Astrocyte (in vitro differentiated cells and primary cell): ENCODE measurements at regions not wholly inside any gene's neighbourhood (a gene's known extent, or its start where the extent isn't known, plus 50 kb on each side); places are given as distances from the start of the nearest gene placed in this dataset.

ENCODE experiments used
- DNase-seq: peaks from one replicate; pipeline ENCODE4 v3.0.0-alpha.2; 2010; ENCODE audit warnings: low read depth
- FAIRE-seq: peaks from 2 replicates; lab custom pipeline; 2011; peaks lifted over from hg19 to GRCh38; lab: Jason Lieb, UNC
- H2AFZ ChIP-seq: 2 replicates; pipeline ENCODE4 v1.6.0; 2012; ENCODE audit warnings: low read depth, low read length, inconsistent platforms
- H3K27ac ChIP-seq: 2 replicates; pipeline ENCODE4 v1.5.1; 2011; ENCODE audit warnings: low read depth, low read length, inconsistent platforms
- H3K27me3 ChIP-seq: 2 replicates; pipeline ENCODE4 v1.6.0; 2011; ENCODE audit warnings: low read length, inconsistent platforms; ENCODE audit not compliant: insufficient read depth
- H3K36me3 ChIP-seq: 2 replicates; pipeline ENCODE4 v1.5.1; 2011; ENCODE audit warnings: low read length, inconsistent platforms; ENCODE audit not compliant: insufficient read depth
- H3K4me1 ChIP-seq: 2 replicates; pipeline ENCODE4 v1.5.1; 2011; ENCODE audit warnings: low read length, inconsistent platforms; ENCODE audit not compliant: insufficient read depth
- H3K4me2 ChIP-seq: 2 replicates; pipeline ENCODE4 v1.6.0; 2012; ENCODE audit warnings: low read length, inconsistent platforms
- H3K4me3 ChIP-seq: 2 replicates; pipeline ENCODE4 v1.5.1; 2011; ENCODE audit warnings: low read depth, mild to moderate bottlenecking, low read length, inconsistent platforms; ENCODE audit not compliant: insufficient read depth
- H3K79me2 ChIP-seq: 2 replicates; pipeline ENCODE4 v1.6.0; 2012; ENCODE audit warnings: mild to moderate bottlenecking, low read length, inconsistent platforms; ENCODE audit not compliant: insufficient read depth
- H3K9ac ChIP-seq: 2 replicates; pipeline ENCODE4 v1.6.0; 2012; ENCODE audit warnings: mild to moderate bottlenecking, low read length, inconsistent platforms
- H3K9me3 ChIP-seq: 2 replicates; pipeline ENCODE4 v1.5.1; 2012; ENCODE audit warnings: low read depth, mild to moderate bottlenecking, low read length, inconsistent platforms; ENCODE audit not compliant: insufficient read depth
- H4K20me1 ChIP-seq: 2 replicates; pipeline ENCODE4 v1.6.0; 2012; ENCODE audit warnings: low read length, inconsistent platforms; ENCODE audit not compliant: insufficient read depth
- H3K27ac Mint-ChIP-seq: one replicate; pipeline ENCODE4 v1.8.0; 2021; ENCODE audit warnings: mild to moderate bottlenecking, mixed read lengths; ENCODE audit not compliant: unreplicated experiment
- H3K27me3 Mint-ChIP-seq: one replicate; pipeline ENCODE4 v1.8.0; 2021; ENCODE audit warnings: low read depth, mixed read lengths; ENCODE audit not compliant: unreplicated experiment
- H3K36me3 Mint-ChIP-seq: one replicate; pipeline ENCODE4 v1.8.0; 2021; ENCODE audit warnings: low read depth, mixed read lengths; ENCODE audit not compliant: unreplicated experiment
- H3K4me1 Mint-ChIP-seq: one replicate; pipeline ENCODE4 v1.8.0; 2021; ENCODE audit warnings: low read depth, mixed read lengths; ENCODE audit not compliant: unreplicated experiment
- H3K4me3 Mint-ChIP-seq: one replicate; pipeline ENCODE4 v1.8.0; 2021; ENCODE audit warnings: mild to moderate bottlenecking, moderate library complexity, mixed read lengths; ENCODE audit not compliant: unreplicated experiment
- H3K9me3 Mint-ChIP-seq: one replicate; pipeline ENCODE4 v1.8.0; 2021; ENCODE audit warnings: mild to moderate bottlenecking, mixed read lengths; ENCODE audit not compliant: unreplicated experiment
- CTCF ChIP-seq: IDR thresholded peaks from 2 replicates; pipeline ENCODE4 v1.5.1; 2011; ENCODE audit warnings: low read depth, mild to moderate bottlenecking, inconsistent platforms, low read length, moderate library complexity; ENCODE audit not compliant: insufficient read depth
- EZH2 ChIP-seq: IDR thresholded peaks from 2 replicates; pipeline ENCODE4 v1.6.1; 2012; ENCODE audit warnings: mild to moderate bottlenecking, low read length, inconsistent platforms; ENCODE audit not compliant: insufficient read depth

- H3K4me3 ChIP-seq = peak overlapping the region; percentile 16
- H3K4me1 Mint-ChIP-seq = peaks cover 2% of the 10 kb centered on the region
- H3K4me2 ChIP-seq = peak overlapping the region; percentile 75
- no peaks in the 10 kb centered on the region for H4K20me1 ChIP-seq
- peak overlapping the region; percentile 82 for H3K9ac ChIP-seq
- TF ChIP-seq EZH2 = no peak
- no peak for TF ChIP-seq CTCF
- FAIRE-seq (peak; percentile 26), DNase-seq (peak; percentile 86)
- peaks cover 9% of the 10 kb centered on the region for H3K9me3 Mint-ChIP-seq
- H3K27me3 ChIP-seq = no peaks in the 10 kb centered on the region
- no peak overlapping the region for H3K27ac Mint-ChIP-seq
- H3K27ac ChIP-seq = peak overlapping the region; percentile 95
- peaks cover 19% of the 10 kb centered on the region for H3K4me1 ChIP-seq
- H3K4me3 Mint-ChIP-seq = no peak overlapping the region
- peaks cover under 1% of the 10 kb centered on the region for H3K27me3 Mint-ChIP-seq
- H2AFZ ChIP-seq = peak overlapping the region; percentile 39
- H3K79me2 ChIP-seq = no peaks in the 10 kb centered on the region
- no peaks in the 10 kb centered on the region for H3K36me3 Mint-ChIP-seq
- no peaks in the 10 kb centered on the region for H3K36me3 ChIP-seq
- peaks cover 3% of the 10 kb centered on the region for H3K9me3 ChIP-seq
These were observed 241.6 kb upstream of the SALL1 start for GRCh38 chr16:51392521-51393187.

- Histone ChIP-seq H3K79me2 (no peaks in the 10 kb centered on the region), H3K4me1 (peaks cover 19% of the 10 kb centered on the region), H2AFZ (peak overlapping the region; percentile 68), H4K20me1 (no peaks in the 10 kb centered on the region), H3K9ac (peak overlapping the region; percentile 82), H3K36me3 (no peaks in the 10 kb centered on the region), H3K4me3 (no peak overlapping the region), H3K27ac (peak overlapping the region; percentile 95), H3K4me2 (peak overlapping the region; percentile 75), H3K27me3 (no peaks in the 10 kb centered on the region), H3K9me3 (peaks cover 3% of the 10 kb centered on the region)
- peaks cover 2% of the 10 kb centered on the region for H3K4me1 Mint-ChIP-seq
- DNase-seq (no peak), FAIRE-seq (no peak)
- H3K36me3 Mint-ChIP-seq = no peaks in the 10 kb centered on the region
- no peaks in the 10 kb centered on the region for H3K27me3 Mint-ChIP-seq
- TF ChIP-seq CTCF (no peak), EZH2 (no peak)
- no peak overlapping the region for H3K4me3 Mint-ChIP-seq
- H3K9me3 Mint-ChIP-seq = peaks cover 8% of the 10 kb centered on the region
- no peak overlapping the region for H3K27ac Mint-ChIP-seq
These were observed 240.9 kb upstream of the SALL1 start for GRCh38 chr16:51391798-51392511.

GRCh38 chr16:51390877-51391276, 239.8 kb upstream of the SALL1 start:
- TF ChIP-seq CTCF = no peak
- TF ChIP-seq EZH2 = no peak
- peaks cover 3% of the 10 kb centered on the region for H3K9me3 ChIP-seq
- H3K27ac ChIP-seq = no peak overlapping the region
- H3K4me1 ChIP-seq = peaks cover 19% of the 10 kb centered on the region
- Mint-ChIP-seq H3K4me1 (peaks cover 2% of the 10 kb centered on the region), H3K36me3 (no peaks in the 10 kb centered on the region), H3K4me3 (no peak overlapping the region), H3K27ac (no peak overlapping the region), H3K27me3 (peaks cover 2% of the 10 kb centered on the region), H3K9me3 (peaks cover 8% of the 10 kb centered on the region)
- no peak overlapping the region for H2AFZ ChIP-seq
- H3K36me3 ChIP-seq = no peaks in the 10 kb centered on the region
- H3K9ac ChIP-seq = no peak overlapping the region
- no peaks in the 10 kb centered on the region for H3K27me3 ChIP-seq
- no peak for FAIRE-seq
- DNase-seq = no peak
- no peak overlapping the region for H3K4me2 ChIP-seq
- no peaks in the 10 kb centered on the region for H3K79me2 ChIP-seq
- no peaks in the 10 kb centered on the region for H4K20me1 ChIP-seq
- no peak overlapping the region for H3K4me3 ChIP-seq
